OCI-LY7 (cell line): ENCODE measurements at regions not wholly inside any gene's neighbourhood (a gene's known extent, or its start where the extent isn't known, plus 50 kb on each side); places are given as distances from the start of the nearest gene placed in this dataset.

Source experiments
- CTCF ChIP-seq: fragments of 200-600 bp; sonication (generic); conservative IDR thresholded peaks from 2 replicates; pipeline ENCODE4 v1.5.1; 2014; ENCODE audit warnings: mild to moderate bottlenecking, antibody characterized with exemption, low read length, moderate library complexity, mixed read lengths
- EZH2phosphoT487 ChIP-seq: fragments of 200-600 bp; sonication (generic); IDR thresholded peaks from 2 replicates; pipeline ENCODE4 v1.6.1; 2018; ENCODE audit warnings: low read depth, borderline replicate concordance, mild to moderate bottlenecking, mixed run types, antibody characterized with exemption, low read length, moderate library complexity, mixed read lengths

GRCh38 chr7:119756687-119757086 is 516.3 kb upstream of the KCND2 start:
- TF ChIP-seq CTCF (no peak), EZH2phosphoT487 (no peak)
